Mesothelial cell of epicardium (in vitro differentiated cells): ENCODE measurements at regions not wholly inside any gene's neighbourhood (a gene's known extent, or its start where the extent isn't known, plus 50 kb on each side); places are given as distances from the start of the nearest gene placed in this dataset.

Experiments
- DNase-seq, 2 experiments: peaks; one replicate each; pipeline ENCODE4 v3.0.0; 2021; ENCODE audit warnings: low spot score in 2 of 2; ENCODE audit not compliant: unreplicated experiment in 2 of 2
- H3K27ac Mint-ChIP-seq: 2 replicates; pipeline ENCODE4 v1.8.0; 2021; ENCODE audit warnings: mixed read lengths
- H3K27me3 Mint-ChIP-seq: 2 replicates; pipeline ENCODE4 v1.8.0; 2021; ENCODE audit warnings: low read depth, mixed read lengths
- H3K36me3 Mint-ChIP-seq: 2 replicates; pipeline ENCODE4 v1.8.0; 2021; ENCODE audit warnings: mixed read lengths
- H3K4me1 Mint-ChIP-seq: 2 replicates; pipeline ENCODE4 v1.8.0; 2021; ENCODE audit warnings: mixed read lengths
- H3K4me3 Mint-ChIP-seq: 2 replicates; pipeline ENCODE4 v1.8.0; 2021; ENCODE audit warnings: mild to moderate bottlenecking, moderate library complexity, mixed read lengths
- H3K9me3 Mint-ChIP-seq: 2 replicates; pipeline ENCODE4 v1.8.0; 2021; ENCODE audit warnings: mixed read lengths
- CTCF ChIP-seq: fragments of 200-600 bp; sonication (generic); IDR thresholded peaks from one replicate; pipeline ENCODE4 v1.5.0; 2021; ENCODE audit warnings: antibody characterized with exemption; ENCODE audit not compliant: unreplicated experiment

DNA sequence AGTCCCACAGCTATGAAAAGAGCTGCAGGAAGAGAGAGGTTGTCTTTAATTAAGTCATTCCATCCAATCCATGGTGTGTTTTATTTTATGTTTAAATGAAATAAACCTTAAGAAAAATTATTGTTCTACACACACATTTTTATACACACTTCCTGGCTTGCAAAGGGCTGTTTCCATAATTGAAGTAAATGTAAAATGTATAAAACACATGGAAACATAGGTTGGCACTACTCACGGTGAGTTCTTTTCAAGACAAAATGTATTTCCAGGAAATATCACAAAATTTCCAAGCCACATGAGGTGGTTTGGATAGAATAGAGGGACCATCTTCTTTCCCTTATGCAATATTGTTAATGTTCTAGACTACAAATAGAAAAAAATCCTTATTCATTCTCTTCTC is 426.8 kb upstream of the USP24 start:
- Mint-ChIP-seq H3K36me3 (no peaks in the 10 kb centered on the region), H3K4me1 (peaks cover 60% of the 10 kb centered on the region), H3K4me3 (no peak overlapping the region), H3K27ac (no peak overlapping the region), H3K27me3 (no peaks in the 10 kb centered on the region), H3K9me3 (peaks cover 5% of the 10 kb centered on the region)
- no peak for DNase-seq
- no peak for TF ChIP-seq CTCF

DNA sequence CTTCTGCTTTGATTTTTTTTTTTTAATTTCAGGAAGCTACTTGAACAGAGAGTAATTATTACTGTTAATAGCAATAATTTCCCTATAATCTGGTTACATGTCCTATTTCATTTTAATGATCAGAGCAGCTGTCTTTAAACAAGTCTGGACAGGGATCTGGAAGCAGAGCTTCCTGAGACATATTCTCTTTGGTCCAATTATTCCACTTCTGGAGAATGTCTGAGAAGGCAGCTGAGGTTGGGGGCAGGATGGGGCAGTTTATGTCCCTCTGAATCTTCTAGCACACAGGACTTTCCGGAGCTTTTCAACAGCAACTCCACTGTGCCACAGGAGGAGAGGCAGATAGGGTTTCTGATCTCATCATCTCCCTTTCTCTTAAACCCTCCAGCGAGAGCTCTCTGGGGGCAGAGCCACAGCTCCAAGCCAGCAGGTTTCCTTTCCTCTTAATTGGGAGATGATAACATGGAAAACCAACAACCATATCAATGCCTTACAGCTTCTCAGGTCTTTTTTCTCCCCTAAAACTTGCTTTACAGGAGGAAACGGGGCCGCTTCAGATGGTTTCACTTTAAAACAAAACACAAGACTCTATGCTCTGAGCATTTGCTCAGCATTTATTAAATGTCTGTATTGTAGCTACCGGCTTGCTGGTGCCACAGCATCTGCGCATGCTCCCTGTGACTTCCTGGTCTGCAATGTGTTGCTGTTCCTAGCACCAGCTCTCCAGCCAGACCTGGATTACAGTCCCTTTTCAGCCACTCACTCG is 425.7 kb upstream of the USP24 start:
- no peak for DNase-seq
- H3K27ac Mint-ChIP-seq, result peak overlapping the region; percentile 28
- H3K9me3 Mint-ChIP-seq, result peaks cover 11% of the 10 kb centered on the region
- peaks cover 50% of the 10 kb centered on the region for H3K4me1 Mint-ChIP-seq
- no peak for TF ChIP-seq CTCF
- H3K36me3 Mint-ChIP-seq, result no peaks in the 10 kb centered on the region
- no peaks in the 10 kb centered on the region for H3K27me3 Mint-ChIP-seq
- H3K4me3 Mint-ChIP-seq, result peak overlapping the region; percentile 16

DNA sequence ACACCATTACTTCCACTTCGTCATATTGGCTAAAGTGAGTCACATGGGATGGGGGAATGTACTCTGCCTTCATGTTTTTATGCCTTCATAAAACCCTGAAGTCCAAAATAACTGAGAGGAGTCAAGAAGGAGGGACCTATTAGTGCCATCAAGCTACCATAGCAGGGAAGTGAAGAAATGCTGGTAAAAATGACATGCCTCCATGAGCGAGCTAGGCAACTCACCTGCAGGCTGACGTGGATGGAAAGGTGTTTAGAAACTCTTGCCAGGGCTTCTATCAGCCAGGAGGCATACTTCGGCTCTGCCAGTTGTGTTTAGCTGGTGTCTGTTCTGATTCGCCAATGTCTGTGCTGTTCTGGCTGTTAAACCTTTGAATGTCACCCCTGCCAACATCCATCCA is 424.4 kb upstream of the USP24 start:
- DNase-seq, result no peak
- Mint-ChIP-seq H3K4me3 (no peak overlapping the region), H3K4me1 (peaks cover 36% of the 10 kb centered on the region)

DNA sequence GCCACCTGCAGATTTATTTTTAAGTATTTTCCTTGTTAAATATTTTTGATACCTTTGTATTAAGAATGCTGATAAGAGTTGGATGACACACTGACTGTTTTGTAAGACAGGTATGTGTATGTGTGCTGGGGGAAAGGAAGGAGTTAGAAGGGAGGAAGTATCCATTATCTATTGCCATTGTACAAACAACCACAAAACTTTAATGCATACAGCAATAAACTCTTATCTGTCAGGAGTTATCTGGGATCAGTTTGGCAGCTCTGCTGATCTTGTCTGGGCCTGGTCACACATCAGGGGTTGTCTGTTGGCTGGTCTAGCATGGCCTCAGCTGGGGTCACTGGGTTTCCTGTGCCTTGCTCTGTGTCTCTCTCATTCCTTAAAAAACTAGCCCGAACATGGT is 423.9 kb upstream of the USP24 start:
- no peak for DNase-seq
- Mint-ChIP-seq H3K36me3 (no peaks in the 10 kb centered on the region), H3K4me1 (peaks cover 35% of the 10 kb centered on the region), H3K9me3 (peaks cover 15% of the 10 kb centered on the region), H3K27ac (no peak overlapping the region), H3K4me3 (no peak overlapping the region), H3K27me3 (no peaks in the 10 kb centered on the region)
- TF ChIP-seq CTCF, result no peak

More for the DNA sequence above, 424.4 kb upstream of the USP24 start:
- peaks cover 15% of the 10 kb centered on the region for H3K9me3 Mint-ChIP-seq
- H3K36me3 Mint-ChIP-seq, result no peaks in the 10 kb centered on the region
- no peak for TF ChIP-seq CTCF
- no peak overlapping the region for H3K27ac Mint-ChIP-seq
- no peaks in the 10 kb centered on the region for H3K27me3 Mint-ChIP-seq

DNA sequence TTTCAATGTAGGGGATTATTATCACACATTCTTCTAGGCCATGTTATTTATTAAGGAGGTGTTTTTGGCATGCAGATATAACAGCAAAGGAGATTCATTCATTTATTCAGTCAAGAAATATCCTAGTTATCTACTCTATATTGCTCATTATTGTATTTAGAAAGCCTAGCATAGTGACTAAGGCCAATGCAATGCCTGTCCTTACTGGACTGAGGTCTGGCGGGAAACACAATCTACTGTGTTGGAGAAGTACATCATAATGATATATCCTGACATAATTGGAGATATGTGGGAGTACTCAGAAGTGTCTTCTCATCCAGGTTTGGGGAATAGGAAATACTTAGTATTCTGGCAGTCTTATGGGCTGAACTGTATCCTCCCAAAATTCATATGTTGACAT is 421.5 kb upstream of the USP24 start:
- no peaks in the 10 kb centered on the region for H3K36me3 Mint-ChIP-seq
- no peak for DNase-seq
- no peaks in the 10 kb centered on the region for H3K27me3 Mint-ChIP-seq
- peaks cover 15% of the 10 kb centered on the region for H3K9me3 Mint-ChIP-seq
- H3K4me3 Mint-ChIP-seq, result no peak overlapping the region
- no peak overlapping the region for H3K27ac Mint-ChIP-seq
- peaks cover 47% of the 10 kb centered on the region for H3K4me1 Mint-ChIP-seq
- no peak for TF ChIP-seq CTCF
